ENCODE measurements at regions not wholly inside any gene's neighbourhood (a gene's known extent, or its start where the extent isn't known, plus 50 kb on each side); places are given as distances from the start of the nearest gene placed in this dataset.

GRCh38 chr2:145207884-145208283 lies 688.0 kb upstream of the ZEB2 start:
- Histone ChIP-seq H3K9me3 (no peaks in the 10 kb centered on the region), H3K36me3 (no peaks in the 10 kb centered on the region), H3K27me3 (no peaks in the 10 kb centered on the region), H3K27ac (no peak overlapping the region), H3K4me3 (no peak overlapping the region), H3K4me1 (no peaks in the 10 kb centered on the region)
- intact Hi-C loops (cut with DNase I; ENCODE audit: low total_unique reads), result no loop called here
- no peak for DNase-seq
- TF ChIP-seq CTCF (IDR thresholded peaks at IDR 0.05) (no peak), POLR2A (IDR thresholded peaks at IDR 0.05) (no peak)

DNA sequence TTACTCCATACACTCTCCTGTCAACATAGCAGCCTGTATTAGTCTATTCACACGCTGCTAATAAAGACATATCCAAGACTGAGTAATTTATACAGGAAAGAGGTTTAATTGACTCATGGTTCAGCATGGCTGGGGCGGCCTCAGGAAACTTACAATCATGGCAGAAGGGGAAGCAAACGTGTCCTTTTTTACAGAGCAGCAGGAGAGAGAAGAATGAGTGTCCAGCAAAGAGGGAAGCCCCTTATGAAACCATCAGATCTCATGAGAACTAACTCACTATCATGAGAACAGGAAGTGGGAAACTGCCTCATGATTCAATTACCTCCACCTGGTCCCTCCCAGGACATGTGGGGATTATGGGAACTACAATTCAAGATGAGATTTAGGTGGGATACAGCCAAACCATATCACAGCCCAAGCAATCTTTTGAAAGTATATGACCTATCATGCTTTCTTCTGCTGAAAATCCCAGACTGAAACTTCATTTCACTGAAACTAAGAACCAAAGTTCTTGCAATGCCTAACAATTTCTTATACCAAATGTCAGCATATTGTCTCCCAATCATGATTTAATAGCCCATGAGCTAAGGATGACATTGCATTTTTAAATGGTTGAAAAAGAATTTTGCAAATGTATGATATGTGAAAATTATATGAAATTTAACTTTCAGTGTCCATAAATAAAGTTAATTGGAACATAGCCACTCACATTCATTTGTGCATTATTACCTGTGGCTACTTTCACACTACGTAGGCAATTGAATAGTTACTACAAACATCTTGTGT lies 686.8 kb upstream of the ZEB2 start:
- no peaks in the 10 kb centered on the region for H3K4me1 ChIP-seq
- no peak overlapping the region for H3K27ac ChIP-seq
- TF ChIP-seq CTCF (IDR thresholded peaks at IDR 0.05) (no peak), POLR2A (IDR thresholded peaks at IDR 0.05) (no peak)
- no peaks in the 10 kb centered on the region for H3K9me3 ChIP-seq
- H3K27me3 ChIP-seq, result no peaks in the 10 kb centered on the region
- no peaks in the 10 kb centered on the region for H3K36me3 ChIP-seq
- DNase-seq, result no peak
- H3K4me3 ChIP-seq, result no peak overlapping the region
- intact Hi-C loops (cut with DNase I; ENCODE audit: low total_unique reads), result no loop called here

- H3K4me3 ChIP-seq, result no peak overlapping the region
- DNase-seq, result no peak
- no peaks in the 10 kb centered on the region for H3K36me3 ChIP-seq
- no peak overlapping the region for H3K27ac ChIP-seq
- no peaks in the 10 kb centered on the region for H3K9me3 ChIP-seq
- H3K4me1 ChIP-seq, result no peaks in the 10 kb centered on the region
- no peak for TF ChIP-seq POLR2A (IDR thresholded peaks at IDR 0.05)
- TF ChIP-seq CTCF (IDR thresholded peaks at IDR 0.05), result no peak
- intact Hi-C loops (cut with DNase I; ENCODE audit: low total_unique reads), result no loop called here
- H3K27me3 ChIP-seq, result no peaks in the 10 kb centered on the region
Measured at GRCh38 chr2:145203891-145204290, 684.0 kb upstream of the ZEB2 start.

- no peaks in the 10 kb centered on the region for H3K27me3 ChIP-seq
- H3K4me1 ChIP-seq, result no peaks in the 10 kb centered on the region
- no peak for TF ChIP-seq CTCF (IDR thresholded peaks at IDR 0.05)
- TF ChIP-seq POLR2A (IDR thresholded peaks at IDR 0.05), result no peak
- no peak for DNase-seq
- intact Hi-C loops (cut with DNase I; ENCODE audit: low total_unique reads), result no loop called here
- no peaks in the 10 kb centered on the region for H3K36me3 ChIP-seq
- H3K27ac ChIP-seq, result no peak overlapping the region
- H3K4me3 ChIP-seq, result no peak overlapping the region
- H3K9me3 ChIP-seq, result no peaks in the 10 kb centered on the region
Measured at GRCh38 chr2:145199827-145200706, 680.1 kb upstream of the ZEB2 start.

DNA sequence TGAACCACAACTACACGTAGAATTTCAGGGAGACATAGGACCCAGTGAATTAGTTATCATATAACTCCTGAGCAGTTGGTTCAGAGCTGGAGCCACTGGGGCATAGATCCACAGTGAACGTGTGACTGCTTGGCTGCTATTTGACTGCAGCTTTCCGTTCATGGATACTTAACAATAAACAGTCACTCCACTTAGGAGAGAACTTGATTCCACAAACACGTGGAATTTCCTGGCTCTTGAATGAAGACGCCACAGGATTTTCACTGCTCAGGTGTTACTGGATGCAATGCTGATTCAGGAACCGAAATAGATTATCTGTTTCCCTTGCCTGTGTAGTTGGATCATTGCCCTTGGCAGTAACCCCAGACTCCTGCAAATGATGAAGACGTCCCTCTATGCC lies 679.1 kb upstream of the ZEB2 start:
- Histone ChIP-seq H3K9me3 (no peaks in the 10 kb centered on the region), H3K27me3 (no peaks in the 10 kb centered on the region), H3K36me3 (no peaks in the 10 kb centered on the region), H3K4me3 (no peak overlapping the region), H3K27ac (no peak overlapping the region), H3K4me1 (no peaks in the 10 kb centered on the region)
- DNase-seq, result no peak
- intact Hi-C loops (cut with DNase I; ENCODE audit: low total_unique reads), result no loop called here
- no peak for TF ChIP-seq POLR2A (IDR thresholded peaks at IDR 0.05)
- no peak for TF ChIP-seq CTCF (IDR thresholded peaks at IDR 0.05)

All from uterus (tissue), 3 donors.